ENCODE measurements at regions not wholly inside any gene's neighbourhood (a gene's known extent, or its start where the extent isn't known, plus 50 kb on each side); places are given as distances from the start of the nearest gene placed in this dataset.

DNA sequence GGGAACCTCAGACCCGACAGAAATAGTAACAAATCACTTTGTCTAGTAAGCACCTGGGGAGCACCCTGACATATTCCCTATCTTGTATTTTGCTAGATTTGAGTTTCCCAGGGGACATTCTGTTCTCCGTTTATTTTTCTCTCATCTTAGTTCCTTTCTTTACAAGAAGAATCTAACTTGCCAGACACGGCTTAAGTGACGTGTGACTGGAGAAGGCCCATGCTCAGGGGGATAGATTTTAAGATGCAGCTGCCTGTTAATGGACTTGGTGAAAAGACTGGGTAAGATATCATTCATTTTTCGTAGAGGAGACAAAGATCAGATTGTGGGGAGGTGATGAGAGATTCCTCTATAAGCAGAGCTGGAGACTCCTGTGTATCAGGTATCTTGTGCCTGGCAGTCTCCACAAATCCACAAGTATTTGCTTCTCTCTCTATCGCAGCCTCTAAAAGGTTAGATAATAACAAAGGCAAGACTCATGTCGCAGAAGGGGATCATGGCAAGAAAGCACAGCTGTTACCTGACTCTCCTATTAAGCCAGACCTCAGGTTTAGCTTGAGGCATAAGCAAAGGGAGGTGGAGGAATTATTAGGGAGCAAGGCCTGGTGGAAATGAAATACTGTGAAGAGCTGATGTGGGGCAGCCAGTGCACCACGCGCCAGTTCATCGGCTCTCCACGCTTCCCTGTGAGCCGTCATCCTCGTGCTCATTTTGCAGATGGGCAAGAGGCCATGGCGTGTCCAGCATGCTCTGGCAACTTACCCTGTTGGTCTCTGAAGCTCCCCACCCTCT, 347.2 kb upstream of the TNP1 start:
- no peak for DNase-seq
- H4K20me1 ChIP-seq (ENCODE audit: insufficient read depth, low read length), result no peaks in the 10 kb centered on the region

DNA sequence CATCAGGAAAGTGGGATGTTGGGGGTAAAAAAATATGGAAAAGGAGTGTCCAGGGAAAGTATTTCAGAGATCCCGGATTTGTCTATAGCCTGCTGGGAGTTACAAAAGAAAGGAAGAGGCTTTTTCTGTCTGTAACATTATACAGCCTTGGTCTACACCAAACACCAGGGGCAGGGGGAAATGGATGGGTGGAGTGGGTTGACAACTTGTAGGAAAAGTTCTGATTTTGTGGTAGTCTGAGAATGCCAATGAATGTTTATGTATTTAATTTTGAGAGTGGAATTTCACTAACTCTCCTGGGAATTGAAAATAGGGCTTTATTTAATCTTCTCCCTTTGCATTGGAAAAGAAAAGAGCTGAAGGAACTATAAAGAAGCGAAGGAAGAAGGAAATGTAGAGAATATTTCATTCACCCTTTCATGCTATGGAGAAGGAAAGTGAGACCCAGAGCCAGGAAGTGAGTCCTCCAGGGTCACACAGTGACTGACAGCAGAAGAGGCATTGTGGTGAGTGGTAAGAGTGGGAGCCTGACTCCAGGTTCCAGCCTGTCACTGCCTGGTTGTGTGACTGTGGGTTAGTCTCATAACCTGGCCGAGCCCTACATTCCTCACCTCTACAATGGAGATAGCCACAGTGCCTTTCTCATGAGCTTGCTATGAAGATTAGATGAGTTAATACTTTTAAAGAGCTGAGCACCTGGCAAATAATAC, 346.3 kb upstream of the TNP1 start:
- TF ChIP-seq EZH2 (IDR thresholded peaks at IDR 0.05; ENCODE audit: borderline replicate concordance, low read depth, low read length, severe bottlenecking) (no peak), CTCF (IDR thresholded peaks at IDR 0.05; ENCODE audit: borderline replicate concordance, extremely low read depth, low read length, poor library complexity, severe bottlenecking) (no peak)
- no peaks in the 10 kb centered on the region for H3K9me3 ChIP-seq (ENCODE audit: insufficient read depth, low read length, severe bottlenecking)
- H2AFZ ChIP-seq (ENCODE audit: low read depth, low read length), result no peak overlapping the region
- H3K27ac ChIP-seq (ENCODE audit: low read length), result no peak overlapping the region
- no peak overlapping the region for H3K9ac ChIP-seq (ENCODE audit: low read depth, low read length)
- H3K27me3 ChIP-seq (ENCODE audit: insufficient read depth, low read length, poor library complexity), result peaks cover 31% of the 10 kb centered on the region
- H3K36me3 ChIP-seq (ENCODE audit: insufficient read depth, low read length), result no peaks in the 10 kb centered on the region
- no peak overlapping the region for H3K4me3 ChIP-seq (ENCODE audit: low read depth in 1 of 2, low read length in 2 of 2)
- no peaks in the 10 kb centered on the region for H3K4me1 ChIP-seq (ENCODE audit: insufficient read depth, low read length)
- H3K4me2 ChIP-seq (ENCODE audit: insufficient read depth, low read length), result no peak overlapping the region
- no peak for ATAC-seq (ENCODE audit: insufficient read depth, low read depth)
- no peaks in the 10 kb centered on the region for H4K20me1 ChIP-seq (ENCODE audit: insufficient read depth, low read length)
- no peak for DNase-seq
- H3K79me2 ChIP-seq (ENCODE audit: insufficient read depth, low read length), result no peaks in the 10 kb centered on the region

More for the DNA sequence above, 347.2 kb upstream of the TNP1 start:
- no peak overlapping the region for H3K4me3 ChIP-seq (ENCODE audit: low read depth in 1 of 2, low read length in 2 of 2)
- no peak for ATAC-seq (ENCODE audit: insufficient read depth, low read depth)
- TF ChIP-seq EZH2 (IDR thresholded peaks at IDR 0.05; ENCODE audit: borderline replicate concordance, low read depth, low read length, severe bottlenecking), result no peak
- no peak for TF ChIP-seq CTCF (IDR thresholded peaks at IDR 0.05; ENCODE audit: borderline replicate concordance, extremely low read depth, low read length, poor library complexity, severe bottlenecking)
- H3K4me2 ChIP-seq (ENCODE audit: insufficient read depth, low read length), result no peak overlapping the region
- no peak overlapping the region for H3K27ac ChIP-seq (ENCODE audit: low read length)
- H3K9ac ChIP-seq (ENCODE audit: low read depth, low read length), result no peak overlapping the region
- no peak overlapping the region for H2AFZ ChIP-seq (ENCODE audit: low read depth, low read length)
- no peaks in the 10 kb centered on the region for H3K9me3 ChIP-seq (ENCODE audit: insufficient read depth, low read length, severe bottlenecking)
- no peaks in the 10 kb centered on the region for H3K4me1 ChIP-seq (ENCODE audit: insufficient read depth, low read length)
- H3K36me3 ChIP-seq (ENCODE audit: insufficient read depth, low read length), result no peaks in the 10 kb centered on the region
- H3K79me2 ChIP-seq (ENCODE audit: insufficient read depth, low read length), result no peaks in the 10 kb centered on the region
- H3K27me3 ChIP-seq (ENCODE audit: insufficient read depth, low read length, poor library complexity), result peaks cover 31% of the 10 kb centered on the region

- no peaks in the 10 kb centered on the region for H3K79me2 ChIP-seq (ENCODE audit: insufficient read depth, low read length)
- H3K36me3 ChIP-seq (ENCODE audit: insufficient read depth, low read length), result no peaks in the 10 kb centered on the region
- no peak overlapping the region for H2AFZ ChIP-seq (ENCODE audit: low read depth, low read length)
- no peak overlapping the region for H3K4me3 ChIP-seq (ENCODE audit: low read depth in 1 of 2, low read length in 2 of 2)
- H3K4me1 ChIP-seq (ENCODE audit: insufficient read depth, low read length), result no peaks in the 10 kb centered on the region
- TF ChIP-seq CTCF (IDR thresholded peaks at IDR 0.05; ENCODE audit: borderline replicate concordance, extremely low read depth, low read length, poor library complexity, severe bottlenecking) (no peak), EZH2 (IDR thresholded peaks at IDR 0.05; ENCODE audit: borderline replicate concordance, low read depth, low read length, severe bottlenecking) (no peak)
- no peak overlapping the region for H3K4me2 ChIP-seq (ENCODE audit: insufficient read depth, low read length)
- ATAC-seq (ENCODE audit: insufficient read depth, low read depth), result no peak
- no peak overlapping the region for H3K27ac ChIP-seq (ENCODE audit: low read length)
- H4K20me1 ChIP-seq (ENCODE audit: insufficient read depth, low read length), result no peaks in the 10 kb centered on the region
- no peak overlapping the region for H3K9ac ChIP-seq (ENCODE audit: low read depth, low read length)
- H3K9me3 ChIP-seq (ENCODE audit: insufficient read depth, low read length, severe bottlenecking), result no peaks in the 10 kb centered on the region
- peaks cover 35% of the 10 kb centered on the region for H3K27me3 ChIP-seq (ENCODE audit: insufficient read depth, low read length, poor library complexity)
- no peak for DNase-seq
Observed at GRCh38 chr2:217204358-217204757, 344.5 kb upstream of the TNP1 start.
